ENCODE measurements at regions not wholly inside any gene's neighbourhood (a gene's known extent, or its start where the extent isn't known, plus 50 kb on each side); places are given as distances from the start of the nearest gene placed in this dataset.

DNA sequence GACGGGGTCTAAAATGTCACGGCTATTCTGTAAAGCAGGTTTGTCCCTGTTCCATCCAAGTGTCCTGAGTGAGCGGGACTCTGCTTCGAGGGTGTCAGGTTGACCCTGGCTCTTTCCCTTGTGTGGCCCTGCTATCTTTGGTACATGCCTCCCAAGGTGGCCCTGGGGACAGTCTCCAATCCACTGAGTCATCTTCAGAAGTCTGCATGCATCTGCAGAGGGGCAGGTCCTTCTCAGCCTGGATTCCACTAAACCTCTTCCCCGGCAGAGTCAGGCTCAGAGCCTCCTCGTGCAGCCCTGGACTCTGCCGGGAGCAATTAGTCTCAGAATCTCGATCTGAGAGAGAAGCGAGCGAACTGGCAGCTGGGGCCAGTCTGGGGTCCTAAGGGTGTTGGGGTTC lies 50.1 kb upstream of the KCNJ15 start:
- DNase-seq (ENCODE audit: low spot score), result no peak
- in situ Hi-C loops (cut with MboI; ENCODE audit: low pct_unique_long_range_greater_than_20kb, low sequenced_read_pairs, unreplicated experiment), result no loop called here
- no peak for TF ChIP-seq CTCF (IDR thresholded peaks at IDR 0.05; ENCODE audit: extremely low read depth, insufficient read depth, missing control alignments)
